BJ (cell line): ENCODE measurements at regions not wholly inside any gene's neighbourhood (a gene's known extent, or its start where the extent isn't known, plus 50 kb on each side); places are given as distances from the start of the nearest gene placed in this dataset.

ENCODE experiments used
- CTCF ChIA-PET: fragments of 350-600 bp; formaldehyde crosslinking; extraction: SDS; loops from one replicate; lab custom pipeline; 2021; ENCODE audit warnings: antibody characterized with exemption, inconsistent platforms; lab: Yijun Ruan, JAX
- POLR2A ChIA-PET: fragments of 300-600 bp; sonication (Branson Sonifier 250); formaldehyde crosslinking; extraction: SDS; loops from one replicate; lab custom pipeline; 2021; ENCODE audit warnings: antibody characterized with exemption; lab: Charles Lee
- DNase-seq: peaks from one replicate; pipeline ENCODE4 v3.0.0-alpha.2; 2011; ENCODE audit warnings: low read depth
- H3K27me3 ChIP-seq: 2 replicates; pipeline ENCODE4 v1.6.0; 2011; ENCODE audit warnings: low read length; ENCODE audit not compliant: control insufficient read depth, insufficient read depth
- H3K36me3 ChIP-seq: 2 replicates; pipeline ENCODE4 v1.5.1; 2011; ENCODE audit warnings: low read length; ENCODE audit not compliant: control insufficient read depth, insufficient read depth
- H3K4me3 ChIP-seq: 2 replicates; pipeline ENCODE4 v1.5.1; 2011; ENCODE audit warnings: low read depth, mild to moderate bottlenecking, control low read depth, low read length
- CTCF ChIP-seq: IDR thresholded peaks from 2 replicates; pipeline ENCODE4 v1.5.1; 2011; ENCODE audit warnings: low read depth, mild to moderate bottlenecking, control low read depth, inconsistent platforms, low read length, moderate library complexity; ENCODE audit not compliant: insufficient read depth

GRCh38 chr2:52571380-52572347, 1195.9 kb upstream of the CHAC2 start:
- Histone ChIP-seq H3K36me3 (no peaks in the 10 kb centered on the region), H3K4me3 (no peak overlapping the region), H3K27me3 (no peaks in the 10 kb centered on the region)
- ChIA-PET CTCF (no interaction called here), POLR2A (no interaction called here)
- no peak for TF ChIP-seq CTCF
- no peak for DNase-seq

DNA sequence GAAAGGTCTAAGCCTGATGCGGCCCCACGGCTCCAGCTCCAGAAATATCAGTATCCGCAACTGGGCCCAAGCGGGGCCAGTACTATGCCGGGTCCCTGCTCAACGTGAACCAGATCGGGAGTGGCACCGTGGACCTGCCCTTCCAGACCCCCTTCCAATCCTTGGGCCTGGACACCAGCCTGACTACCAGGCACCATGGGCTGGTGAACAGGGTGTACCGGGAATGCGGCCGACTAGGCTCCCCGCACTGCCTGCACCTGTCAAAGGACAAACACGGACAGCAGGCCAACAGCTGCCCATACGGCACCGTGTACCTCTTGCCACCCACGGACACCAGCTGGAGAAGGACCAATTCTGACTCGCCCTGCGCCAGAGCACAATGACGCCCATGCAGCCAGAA, 1196.9 kb upstream of the CHAC2 start:
- Histone ChIP-seq H3K36me3 (no peaks in the 10 kb centered on the region), H3K4me3 (no peak overlapping the region), H3K27me3 (no peaks in the 10 kb centered on the region)
- CTCF ChIA-PET = no interaction called here
- no peak for DNase-seq
- TF ChIP-seq CTCF = no peak
- POLR2A ChIA-PET = no interaction called here

DNA sequence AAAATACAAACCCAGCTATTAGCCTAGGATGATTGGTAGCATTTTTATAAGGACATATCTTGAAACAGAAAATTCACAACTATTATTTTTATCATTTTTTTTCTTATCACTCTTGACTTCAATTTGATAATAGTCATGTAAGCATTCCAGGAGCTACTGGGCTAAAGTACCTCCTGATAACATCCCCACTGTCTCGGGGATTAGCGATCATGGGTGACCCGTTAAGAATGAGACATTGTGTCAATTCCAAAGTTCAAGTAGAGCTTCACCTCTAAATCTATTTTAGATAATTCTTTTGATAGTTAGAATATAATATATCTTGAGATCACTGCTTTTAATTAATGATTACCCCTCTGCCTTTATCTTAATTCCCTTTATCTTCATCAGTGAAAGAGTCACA, 1204.5 kb upstream of the CHAC2 start:
- no peak for DNase-seq
- ChIA-PET CTCF (no interaction called here), POLR2A (no interaction called here)
- no peak for TF ChIP-seq CTCF
- H3K4me3 ChIP-seq = no peak overlapping the region
- H3K27me3 ChIP-seq = no peaks in the 10 kb centered on the region
- H3K36me3 ChIP-seq = no peaks in the 10 kb centered on the region

DNA sequence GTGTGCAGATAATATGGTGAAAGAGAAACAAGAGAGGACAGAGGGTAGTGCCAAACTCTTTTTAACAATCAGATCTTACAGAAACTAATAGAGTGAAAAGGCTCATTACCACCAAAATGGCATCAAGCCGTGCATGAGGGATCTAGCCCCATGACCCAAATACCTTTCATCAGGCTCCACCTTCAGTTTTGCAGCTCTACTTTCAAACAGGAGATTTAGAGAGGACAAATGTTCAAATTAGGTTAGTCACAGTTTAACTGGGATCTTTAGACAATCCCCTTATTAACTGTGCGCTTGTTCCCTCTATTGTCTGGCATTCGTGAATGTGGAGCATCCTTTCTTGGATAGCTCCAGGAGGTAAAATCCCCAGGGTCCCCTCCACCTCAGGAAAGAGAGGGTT, 1209.3 kb upstream of the CHAC2 start:
- POLR2A ChIA-PET = no interaction called here
- DNase-seq = no peak

More for the DNA sequence above, 1209.3 kb upstream of the CHAC2 start:
- CTCF ChIA-PET = no interaction called here
- H3K36me3 ChIP-seq = no peaks in the 10 kb centered on the region
- no peak overlapping the region for H3K4me3 ChIP-seq
- H3K27me3 ChIP-seq = no peaks in the 10 kb centered on the region
- TF ChIP-seq CTCF = no peak
